DMS53 (cell line): ENCODE measurements at regions not wholly inside any gene's neighbourhood (a gene's known extent, or its start where the extent isn't known, plus 50 kb on each side); places are given as distances from the start of the nearest gene placed in this dataset.

Experiments
- DNase-seq: peaks from one replicate; lab custom pipeline; 2025; lab: John Stamatoyannopoulos, UW

- no peak for DNase-seq
Observed at GRCh38 chr21:16538936-16539440, 809.2 kb downstream of the USP25 start.

GRCh38 chr21:16540966-16541727, 811.4 kb downstream of the USP25 start:
- peak; percentile 78 for DNase-seq

- no peak for DNase-seq
Observed at GRCh38 chr21:16550118-16550517, 820.3 kb downstream of the USP25 start.

GRCh38 chr21:16550917-16551741, 821.3 kb downstream of the USP25 start:
- DNase-seq, result no peak

GRCh38 chr21:16552880-16553279, 823.1 kb downstream of the USP25 start:
- no peak for DNase-seq

DNA sequence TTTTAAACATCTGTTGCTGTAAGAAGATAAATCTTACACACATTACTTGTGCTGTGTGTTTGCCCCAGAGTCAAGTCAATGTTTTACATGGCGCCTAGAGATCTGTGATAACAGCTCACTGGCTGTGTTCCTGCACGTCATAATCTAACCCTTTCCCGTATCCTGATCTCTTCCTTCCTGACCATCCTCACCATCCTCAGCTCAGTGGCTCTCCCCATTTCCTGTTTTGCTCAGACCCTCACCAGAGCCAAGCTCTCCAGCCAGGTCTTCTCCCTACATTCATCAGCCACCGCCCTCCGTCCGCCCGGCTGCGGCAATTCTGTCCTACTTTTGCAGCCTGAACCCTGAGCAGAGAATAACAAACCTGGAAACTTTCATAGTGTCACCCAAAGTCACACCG, 824.7 kb downstream of the USP25 start:
- no peak for DNase-seq

- DNase-seq, result no peak
Observed at GRCh38 chr21:16563116-16563515, 833.3 kb downstream of the USP25 start.

- DNase-seq, result no peak
Observed at GRCh38 chr21:16563795-16564194, 834.0 kb downstream of the USP25 start.

GRCh38 chr21:16568244-16568643, 838.5 kb downstream of the USP25 start:
- no peak for DNase-seq

GRCh38 chr21:16568661-16569060, 838.9 kb downstream of the USP25 start:
- DNase-seq, result peak; percentile 74

GRCh38 chr21:16569679-16570078, 839.9 kb downstream of the USP25 start:
- no peak for DNase-seq

GRCh38 chr21:16570171-16570570, 840.4 kb downstream of the USP25 start:
- DNase-seq, result no peak

DNA sequence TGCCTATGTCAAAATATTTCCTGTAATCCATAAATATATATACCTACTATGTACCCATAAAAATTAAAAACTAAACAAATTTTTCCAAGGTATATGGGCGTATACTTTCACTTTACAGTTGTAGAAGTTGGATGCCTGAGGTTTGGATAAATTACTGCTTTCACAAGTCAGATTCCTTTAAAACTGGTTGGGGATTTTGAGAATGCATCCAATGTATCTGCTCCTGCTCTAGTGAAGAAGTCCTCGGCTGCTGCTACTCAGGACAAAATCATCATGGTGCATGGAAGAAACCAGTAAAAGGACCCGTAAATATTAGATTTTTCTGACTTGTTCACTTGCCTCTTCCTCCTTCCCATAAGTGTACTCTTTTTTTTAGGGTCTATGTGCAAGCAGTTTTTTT, 841.1 kb downstream of the USP25 start:
- DNase-seq, result no peak

DNA sequence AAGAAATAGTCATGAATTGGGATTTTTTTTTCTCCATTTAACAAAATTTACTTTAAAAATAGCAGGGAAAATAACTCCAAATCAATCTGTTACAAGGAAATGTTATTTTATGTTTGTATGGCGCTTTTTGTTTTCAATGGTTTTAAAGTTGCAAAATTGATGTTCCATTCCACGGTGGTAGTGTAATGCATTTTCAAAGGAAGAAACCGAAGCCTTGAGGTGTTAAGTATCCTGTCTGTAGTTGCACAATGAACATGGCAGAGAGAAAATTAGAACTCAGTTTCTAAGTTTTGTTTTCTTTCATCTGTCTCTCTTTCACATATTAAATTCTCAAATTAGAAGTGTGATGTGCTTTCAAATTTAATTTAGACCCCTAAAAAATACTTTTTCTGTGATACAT, 841.8 kb downstream of the USP25 start:
- no peak for DNase-seq

DNA sequence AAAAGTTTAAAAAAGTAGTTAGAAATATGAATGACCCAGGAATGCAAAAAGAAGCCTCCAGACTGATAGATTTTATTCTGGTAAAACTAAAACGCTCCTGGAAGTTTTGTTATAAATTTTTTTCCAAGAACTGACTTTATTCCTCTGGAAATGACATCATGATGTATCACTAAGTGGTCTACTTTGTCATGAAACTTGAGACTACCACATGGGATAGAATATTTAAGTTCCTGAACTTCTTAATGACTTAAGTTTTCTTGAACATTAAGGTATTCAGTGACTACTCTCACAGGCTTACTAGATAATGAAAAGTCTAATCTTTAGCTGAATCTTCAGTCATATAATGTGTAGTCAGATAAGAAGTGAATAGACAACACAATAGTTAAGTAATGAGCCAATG, 842.2 kb downstream of the USP25 start:
- DNase-seq, result no peak

GRCh38 chr21:16573578-16573977, 843.8 kb downstream of the USP25 start:
- no peak for DNase-seq

GRCh38 chr21:16577975-16578374, 848.2 kb downstream of the USP25 start:
- no peak for DNase-seq

- no peak for DNase-seq
Observed at GRCh38 chr21:16578912-16579311, 849.1 kb downstream of the USP25 start.

DNA sequence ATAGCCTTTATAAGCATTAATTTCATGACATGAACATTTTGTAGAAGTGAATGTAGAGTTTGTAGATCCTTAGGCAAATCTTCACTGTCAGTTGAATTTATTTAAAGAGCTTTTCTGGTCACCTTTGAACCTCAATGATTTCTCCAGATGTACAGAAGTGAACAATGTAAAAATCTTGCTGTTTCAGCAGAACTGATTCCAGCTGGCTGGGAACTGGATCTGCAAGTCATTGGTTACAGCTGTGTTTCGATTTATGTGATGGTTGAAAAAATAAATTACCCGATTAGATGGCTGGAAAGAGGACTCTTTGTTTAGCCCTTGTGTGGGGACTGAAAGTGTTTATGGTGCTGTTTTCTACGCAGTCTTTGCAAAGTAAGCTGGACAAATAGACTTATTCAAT, 849.8 kb downstream of the USP25 start:
- no peak for DNase-seq

DNA sequence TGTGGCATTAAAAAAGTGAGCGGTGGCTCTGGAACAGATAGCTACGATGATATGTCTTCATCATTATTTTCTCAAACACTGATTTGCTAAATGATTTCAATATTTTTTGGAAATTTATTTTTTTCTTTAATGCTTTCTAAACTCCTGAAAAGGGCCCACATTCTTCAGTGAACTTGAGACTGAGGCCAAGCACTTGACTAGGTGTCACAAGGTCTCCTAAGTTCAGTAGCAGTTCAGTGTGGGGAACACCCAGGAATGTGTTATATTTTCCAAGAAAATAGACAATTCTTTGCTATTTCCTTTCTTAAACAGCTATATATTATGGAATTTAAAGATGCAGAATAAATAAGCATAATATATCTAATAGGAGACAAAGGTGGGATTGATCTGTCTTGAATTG, 850.9 kb downstream of the USP25 start:
- DNase-seq, result no peak

DNA sequence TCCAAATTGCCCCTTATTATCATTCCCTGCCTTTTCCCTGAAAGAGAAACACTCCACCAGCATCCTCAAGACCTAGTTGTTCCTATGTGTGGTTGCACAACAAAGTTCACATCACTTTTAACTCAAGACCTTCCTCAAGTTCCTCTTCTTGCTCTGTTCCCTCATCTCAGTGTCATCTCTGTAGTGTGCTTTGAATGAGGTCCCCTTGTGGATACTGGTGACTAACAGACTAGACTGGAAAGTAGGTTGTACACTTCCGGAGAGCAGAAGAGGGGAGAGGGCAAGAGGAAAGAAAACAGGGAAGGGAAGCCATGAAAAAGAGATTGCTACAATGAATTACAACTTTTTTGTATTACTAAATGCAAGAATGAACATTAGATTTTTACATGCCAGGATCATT, 853.8 kb downstream of the USP25 start:
- no peak for DNase-seq

DNA sequence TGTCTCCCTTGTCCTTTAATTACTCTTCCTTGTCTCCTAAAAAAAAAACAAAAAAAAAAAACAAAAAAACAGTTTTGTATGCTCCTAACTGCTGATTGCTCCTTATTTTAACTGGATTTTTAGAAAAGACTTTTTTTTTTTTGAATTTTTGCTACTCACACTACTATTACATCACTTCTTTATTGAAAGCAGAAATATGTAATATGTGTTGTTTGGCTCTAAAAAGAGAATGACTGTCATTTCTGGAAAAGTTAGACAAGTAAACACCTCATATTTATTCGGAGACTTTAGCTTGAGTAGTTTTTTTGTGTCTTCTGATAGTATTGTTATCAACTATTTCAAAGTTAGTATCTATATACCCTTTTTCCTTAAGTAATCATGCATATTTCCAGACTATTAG, 855.0 kb downstream of the USP25 start:
- DNase-seq, result no peak

DNA sequence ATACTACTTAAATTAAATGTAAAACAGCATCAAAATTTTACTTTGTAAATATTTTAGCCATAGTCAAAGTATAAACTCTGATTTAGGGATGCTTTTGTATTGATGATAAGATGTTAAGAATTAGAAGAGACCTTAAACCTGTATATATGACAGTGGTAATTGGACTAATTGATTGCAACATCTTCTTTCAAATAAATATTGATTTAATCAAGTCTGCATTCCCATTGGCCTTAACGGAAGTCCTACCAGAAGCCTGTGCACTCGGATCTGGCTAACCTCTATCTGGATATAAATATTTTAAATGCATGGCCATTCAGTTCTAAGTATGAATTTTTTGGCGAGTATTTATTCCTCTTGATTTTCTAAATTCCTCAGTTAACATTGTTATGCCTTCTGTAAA, 856.1 kb downstream of the USP25 start:
- no peak for DNase-seq
